Motor neuron (in vitro differentiated cells): ENCODE measurements at regions not wholly inside any gene's neighbourhood (a gene's known extent, or its start where the extent isn't known, plus 50 kb on each side); places are given as distances from the start of the nearest gene placed in this dataset.

Experiments
- ATAC-seq, 8 experiments: fragments of 200-7000 bp; cut with Tn5 transposase; replicated peaks in 6 of 8; 2 replicates each; pipeline ENCODE4 v1.8.0; 2021; ENCODE audit warnings: mild to moderate bottlenecking in 8 of 8, moderate library complexity in 8 of 8
- H3K27ac ChIP-seq, 2 donors: fragments of 250-450 bp; sonication (Bioruptor Pico); 2 replicates each; pipeline ENCODE4 v1.9.0; 2021; ENCODE audit warnings: antibody characterized with exemption in 2 of 2, mild to moderate bottlenecking in 2 of 2, moderate library complexity in 1 of 2
- H3K4me1 ChIP-seq, 2 donors: fragments of 250-450 bp; sonication (Bioruptor Pico); replicated peaks in 1 of 2; 2 replicates each; pipeline ENCODE4 v1.6.1; 2021; ENCODE audit warnings: antibody characterized with exemption in 2 of 2, mild to moderate bottlenecking in 2 of 2, moderate library complexity in 1 of 2
- H3K4me3 ChIP-seq, 5 donors: fragments of 250-450 bp; sonication (Bioruptor Pico); 2 replicates each; pipeline ENCODE4 v1.9.0; 2021; ENCODE audit warnings: antibody characterized with exemption in 5 of 5, mild to moderate bottlenecking in 5 of 5, moderate library complexity in 4 of 5
- WGBS, 10 experiments: fragments of 450-650 bp; shearing (Covaris generic); methylation state at CpG; one replicate each; pipeline ENCODE4 v1.0.0; 2022; 5-methylcytosine and 5-hydroxymethylcytosine counted together
- in situ Hi-C, 9 experiments: fragments of 400-800 bp; cut with MboI; loops; one replicate each; pipeline ENCODE4 v1.15.0; 2021; ENCODE audit warnings: low sequenced_read_pairs in 9 of 9, low pct_unique_long_range_greater_than_20kb in 2 of 9; ENCODE audit not compliant: unreplicated experiment in 9 of 9

DNA sequence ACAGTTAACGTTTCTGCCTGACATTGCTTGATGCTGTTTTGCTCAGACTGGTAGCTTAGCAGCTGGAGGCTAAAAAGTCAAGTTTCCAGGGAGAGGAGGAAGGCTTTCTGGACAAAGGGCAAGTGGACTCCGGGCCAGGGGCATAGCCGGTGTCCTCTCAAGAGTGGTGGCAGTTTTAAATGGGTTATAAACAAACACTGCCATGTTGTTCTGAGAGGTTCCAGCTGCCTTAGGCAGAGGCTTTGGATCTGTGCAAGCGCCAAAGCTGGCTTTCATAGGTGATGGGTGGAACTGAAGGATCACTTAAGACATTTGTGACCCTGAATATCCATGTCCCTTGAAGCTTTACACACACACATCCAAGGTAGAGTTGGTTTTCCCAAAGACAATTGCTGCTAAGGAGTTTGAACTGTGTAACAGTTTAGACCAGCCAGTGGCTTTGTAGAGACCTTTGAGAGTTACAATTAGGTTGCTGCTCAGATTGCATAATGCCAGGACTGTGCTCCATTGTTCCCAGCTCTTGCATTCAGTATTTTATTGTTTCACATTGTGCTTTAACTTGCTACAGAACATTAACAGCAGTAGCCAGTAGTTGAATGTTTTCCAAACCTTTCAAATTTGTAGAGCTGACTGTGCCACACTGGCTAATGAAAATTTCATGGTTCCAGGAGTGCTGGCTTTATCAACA is 54.1 kb upstream of the AP1S2 start:
- WGBS, 10 experiments = 7 to 80% (median 40%) methylated on average over 1 to 2 of the region's 4 CpGs; no CpG with 5 or more reads in 7 of the 10 experiments
- peak overlapping the region; percentile 21 to 48 for H3K27ac ChIP-seq
- no peak overlapping the region for H3K4me3 ChIP-seq

DNA sequence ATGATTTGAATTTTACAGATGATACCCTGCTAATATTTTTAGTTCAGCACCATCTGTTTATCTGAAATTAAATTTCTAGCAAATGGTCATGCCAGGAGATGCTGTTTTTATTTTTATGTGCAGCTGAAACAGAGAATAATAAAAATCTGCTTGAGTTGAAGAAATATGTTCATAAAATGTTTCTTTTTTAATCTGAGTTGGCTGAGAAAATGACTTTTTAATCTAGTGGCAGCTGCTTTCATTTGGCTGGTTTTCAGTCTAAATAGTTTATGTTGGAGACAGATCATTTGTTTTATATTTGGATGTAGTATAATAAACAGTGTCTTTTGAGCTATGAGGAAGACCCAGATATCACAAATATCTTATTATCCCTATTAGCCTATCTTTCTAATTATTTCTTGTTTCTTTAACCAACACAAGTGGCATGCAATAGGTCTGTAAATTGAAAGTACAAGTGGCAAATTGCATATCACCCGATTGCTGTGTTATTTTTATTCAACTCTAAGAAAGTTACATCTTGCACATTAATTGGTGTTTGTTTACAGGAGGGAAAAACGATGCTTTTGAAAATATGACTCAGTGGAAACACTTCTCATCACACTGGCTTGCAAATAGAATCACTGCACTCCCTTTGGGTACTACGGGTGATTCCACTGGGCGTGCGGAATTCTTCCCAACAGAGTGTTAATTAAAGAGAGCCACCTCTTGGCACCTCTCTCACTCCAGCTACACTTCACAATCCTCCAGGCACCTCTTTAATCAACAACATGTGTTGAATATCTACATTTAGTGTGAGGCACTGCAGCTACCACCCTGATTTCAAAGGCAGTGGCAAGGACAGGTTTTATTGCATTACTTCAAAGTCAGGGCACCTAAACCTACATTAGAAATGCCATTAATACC is 51.7 kb upstream of the AP1S2 start:
- Histone ChIP-seq H3K4me3 (no peak overlapping the region), H3K27ac (no peak overlapping the region), H3K4me1 (peaks cover 14 to 21% of the 10 kb centered on the region in 2 donors)
- in situ Hi-C loops = no loop called here
- WGBS, 10 experiments = 0 to 81% (median 26%) methylated on average over 1 to 4 of the region's 5 CpGs; no CpG with 5 or more reads in 5 of the 10 experiments
- no peak for ATAC-seq

More for the DNA sequence above, 54.1 kb upstream of the AP1S2 start:
- in situ Hi-C loops = no loop called here
- peak in 5 of 8 experiments; percentile 53 to 82 (median 68) for ATAC-seq
- H3K4me1 ChIP-seq = peaks cover 14 to 21% of the 10 kb centered on the region in 2 donors
